ENCODE measurements at regions not wholly inside any gene's neighbourhood (a gene's known extent, or its start where the extent isn't known, plus 50 kb on each side); places are given as distances from the start of the nearest gene placed in this dataset.

- Histone ChIP-seq H3K9me3 (no peaks in the 10 kb centered on the region), H3K4me3 (no peak overlapping the region), H3K4me1 (no peaks in the 10 kb centered on the region), H3K27me3 (no peaks in the 10 kb centered on the region), H3K27ac (no peak overlapping the region), H3K36me3 (no peaks in the 10 kb centered on the region)
- 52 to 54% methylated on average over 2 of the region's 2 CpGs for WGBS, 2 donors (ENCODE audit: low coverage in 1 of 2)
- ATAC-seq, result no peak
- TF ChIP-seq POLR2A (IDR thresholded peaks at IDR 0.05), result no peak
- TF ChIP-seq POLR2AphosphoS5 (IDR thresholded peaks at IDR 0.05), result no peak
- TF ChIP-seq CTCF (IDR thresholded peaks at IDR 0.05), result no peak
- TF ChIP-seq EP300 (IDR thresholded peaks at IDR 0.05), result no peak
Observed at GRCh38 chr6:141965016-141965545, 167.6 kb upstream of the GJE1 start.

GRCh38 chr6:141963543-141964295, 169.0 kb upstream of the GJE1 start:
- no peaks in the 10 kb centered on the region for H3K4me1 ChIP-seq
- no peak overlapping the region for H3K27ac ChIP-seq
- TF ChIP-seq CTCF (IDR thresholded peaks at IDR 0.05) (no peak), POLR2AphosphoS5 (IDR thresholded peaks at IDR 0.05) (no peak), EP300 (IDR thresholded peaks at IDR 0.05) (no peak), POLR2A (IDR thresholded peaks at IDR 0.05) (no peak)
- no peak overlapping the region for H3K4me3 ChIP-seq
- ATAC-seq, result no peak
- 94 to 95% methylated on average over 3 of the region's 3 CpGs for WGBS, 2 donors (ENCODE audit: low coverage in 1 of 2)
- no peaks in the 10 kb centered on the region for H3K36me3 ChIP-seq
- no peaks in the 10 kb centered on the region for H3K9me3 ChIP-seq
- H3K27me3 ChIP-seq, result no peaks in the 10 kb centered on the region

- Histone ChIP-seq H3K36me3 (no peaks in the 10 kb centered on the region), H3K27me3 (no peaks in the 10 kb centered on the region), H3K9me3 (peaks cover 0 to 11% (median 0%) of the 10 kb centered on the region in 3 donors), H3K4me3 (no peak overlapping the region), H3K4me1 (no peaks in the 10 kb centered on the region), H3K27ac (no peak overlapping the region)
- 55 to 64% methylated on average over 2 to 3 of the region's 4 CpGs for WGBS, 2 donors (ENCODE audit: low coverage in 1 of 2)
- no peak for ATAC-seq
- no peak for TF ChIP-seq POLR2A (IDR thresholded peaks at IDR 0.05)
- no peak for TF ChIP-seq CTCF (IDR thresholded peaks at IDR 0.05)
- TF ChIP-seq EP300 (IDR thresholded peaks at IDR 0.05), result no peak
- TF ChIP-seq POLR2AphosphoS5 (IDR thresholded peaks at IDR 0.05), result no peak
Observed at GRCh38 chr6:141957271-141957670, 175.5 kb upstream of the GJE1 start.

GRCh38 chr6:141956868-141957267, 175.9 kb upstream of the GJE1 start:
- H3K27ac ChIP-seq, result no peak overlapping the region
- 40 to 75% methylated on average over 1 of the region's 1 CpG for WGBS, 2 donors (ENCODE audit: low coverage in 1 of 2)
- H3K36me3 ChIP-seq, result no peaks in the 10 kb centered on the region
- ATAC-seq, result no peak
- H3K4me1 ChIP-seq, result no peaks in the 10 kb centered on the region
- TF ChIP-seq EP300 (IDR thresholded peaks at IDR 0.05) (no peak), CTCF (IDR thresholded peaks at IDR 0.05) (no peak), POLR2A (IDR thresholded peaks at IDR 0.05) (no peak), POLR2AphosphoS5 (IDR thresholded peaks at IDR 0.05) (no peak)
- H3K4me3 ChIP-seq, result no peak overlapping the region
- peaks cover 0 to 15% (median 0%) of the 10 kb centered on the region in 3 donors for H3K9me3 ChIP-seq
- H3K27me3 ChIP-seq, result no peaks in the 10 kb centered on the region
